HG02763 (cell line): ENCODE measurements at regions not wholly inside any gene's neighbourhood (a gene's known extent, or its start where the extent isn't known, plus 50 kb on each side); places are given as distances from the start of the nearest gene placed in this dataset.

Experiments used
- ATAC-seq: cut with Tn5 transposase; IDR thresholded peaks from one replicate; pipeline ENCODE4 v1.9.1; 2021; ENCODE audit warnings: mild to moderate bottlenecking, moderate library complexity; ENCODE audit not compliant: unreplicated experiment

DNA sequence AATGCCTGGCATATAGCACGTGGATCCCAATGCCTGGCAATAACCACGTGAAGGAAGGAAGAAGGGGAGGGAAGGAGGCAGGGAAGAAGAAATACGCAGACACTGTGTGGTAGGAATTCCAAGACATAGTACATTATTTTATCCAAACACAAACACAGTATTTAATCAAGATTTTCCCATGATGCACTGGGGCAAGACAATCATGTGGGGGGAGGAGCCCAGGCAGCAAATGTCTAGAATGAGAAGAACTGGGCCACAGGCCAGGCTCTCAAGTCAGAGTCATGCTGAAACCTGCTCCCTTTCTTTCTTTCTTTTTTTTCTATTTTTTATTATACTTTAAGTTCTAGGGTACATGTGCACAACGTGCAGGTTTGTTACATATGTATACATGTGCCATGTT lies 717.9 kb downstream of the UQCRFS1 start:
- no peak for ATAC-seq

DNA sequence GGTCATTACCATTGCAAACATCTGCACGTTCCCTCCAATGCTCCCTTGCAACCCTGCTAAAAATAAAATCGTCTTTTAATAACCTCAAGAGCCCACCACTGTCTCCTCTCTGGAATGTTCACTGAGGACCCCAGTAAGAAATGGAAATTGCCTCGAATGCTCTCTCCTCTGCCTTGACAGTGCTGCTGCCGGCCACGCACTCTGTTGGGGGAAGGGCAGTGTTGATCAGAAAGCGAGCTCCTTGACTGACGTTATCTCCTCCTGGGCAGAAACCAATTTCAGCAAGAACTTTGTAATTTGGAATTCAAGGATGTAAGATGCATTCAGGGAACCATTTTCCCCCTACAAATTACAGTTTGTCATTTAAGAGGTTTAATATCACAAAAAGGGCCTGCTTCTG lies 718.5 kb downstream of the UQCRFS1 start:
- no peak for ATAC-seq

DNA sequence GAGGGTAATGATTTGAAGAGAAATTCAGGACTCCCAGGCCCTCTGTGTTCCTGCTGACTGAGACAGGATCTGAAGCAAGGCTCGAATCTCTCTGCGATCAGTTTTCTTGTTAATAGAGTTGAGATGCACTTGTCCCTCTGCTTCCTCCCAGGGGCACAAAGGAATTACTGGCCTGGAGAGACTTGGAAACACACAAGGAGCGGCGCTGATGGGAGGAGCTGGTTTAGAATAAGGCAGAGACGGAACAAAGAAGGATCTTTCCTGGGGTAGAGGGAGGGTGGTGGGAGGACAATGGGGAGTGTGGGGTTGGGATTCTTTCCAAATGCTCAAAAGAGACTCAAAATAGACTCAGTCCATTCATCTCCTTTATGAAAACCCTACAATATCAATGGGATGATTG lies 719.1 kb downstream of the UQCRFS1 start:
- no peak for ATAC-seq

DNA sequence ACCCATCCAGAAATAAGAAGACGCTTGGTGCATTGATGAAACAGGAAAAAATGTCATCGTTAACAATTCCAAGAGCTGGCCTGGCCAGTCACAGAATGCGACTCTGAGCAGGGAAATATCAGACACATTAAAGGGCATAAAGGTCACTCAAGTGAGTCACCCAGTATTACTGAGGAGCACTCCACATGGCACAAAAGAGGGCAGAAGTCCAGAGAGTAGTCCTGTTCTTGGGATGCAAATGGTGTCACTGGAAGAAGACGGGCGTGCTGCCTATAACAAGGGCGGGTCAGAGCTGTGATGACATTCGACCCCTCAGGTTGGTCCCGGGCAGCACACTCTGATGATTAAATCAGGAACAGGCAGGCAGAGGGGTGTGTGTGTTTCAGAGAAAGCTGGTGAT lies 720.3 kb downstream of the UQCRFS1 start:
- no peak for ATAC-seq

DNA sequence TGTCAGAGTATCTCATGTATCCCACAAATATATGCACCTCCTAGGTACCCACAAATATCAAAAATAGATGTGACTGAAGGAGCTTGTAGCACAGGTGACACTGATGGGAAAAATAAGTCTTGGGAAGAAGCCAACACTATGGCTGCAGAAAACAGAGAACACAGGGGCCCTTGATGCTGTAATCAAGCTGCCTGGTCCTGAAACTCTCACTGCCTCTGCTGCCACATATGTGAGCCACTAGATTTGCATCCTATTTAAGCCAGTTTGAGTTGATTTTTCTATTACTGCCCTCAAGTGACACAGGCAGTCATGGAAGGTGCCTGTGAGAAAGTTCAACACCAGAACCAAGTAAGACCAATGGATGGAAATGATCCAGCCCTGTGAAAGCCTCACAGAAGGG lies 720.8 kb downstream of the UQCRFS1 start:
- ATAC-seq: no peak

DNA sequence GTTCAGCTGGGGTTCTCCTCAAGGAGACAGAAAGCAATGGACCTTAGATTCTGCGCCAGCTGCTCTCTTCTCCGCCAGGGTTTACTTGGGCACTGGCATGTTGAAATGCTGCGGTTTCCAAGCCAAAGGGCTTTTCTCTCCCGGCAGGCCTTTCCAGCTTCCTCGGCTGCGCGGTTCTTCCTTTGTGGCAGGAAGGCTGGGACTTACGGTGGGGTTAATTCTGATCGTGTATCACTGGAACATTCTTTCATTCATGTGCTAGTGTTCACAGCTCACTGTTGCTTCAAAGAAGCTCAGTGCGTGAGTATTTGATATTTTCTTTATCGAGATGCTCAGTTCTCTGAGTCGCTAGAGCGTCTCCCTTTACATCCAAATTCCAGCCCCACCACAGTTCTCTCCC lies 723.2 kb downstream of the UQCRFS1 start:
- ATAC-seq: no peak

DNA sequence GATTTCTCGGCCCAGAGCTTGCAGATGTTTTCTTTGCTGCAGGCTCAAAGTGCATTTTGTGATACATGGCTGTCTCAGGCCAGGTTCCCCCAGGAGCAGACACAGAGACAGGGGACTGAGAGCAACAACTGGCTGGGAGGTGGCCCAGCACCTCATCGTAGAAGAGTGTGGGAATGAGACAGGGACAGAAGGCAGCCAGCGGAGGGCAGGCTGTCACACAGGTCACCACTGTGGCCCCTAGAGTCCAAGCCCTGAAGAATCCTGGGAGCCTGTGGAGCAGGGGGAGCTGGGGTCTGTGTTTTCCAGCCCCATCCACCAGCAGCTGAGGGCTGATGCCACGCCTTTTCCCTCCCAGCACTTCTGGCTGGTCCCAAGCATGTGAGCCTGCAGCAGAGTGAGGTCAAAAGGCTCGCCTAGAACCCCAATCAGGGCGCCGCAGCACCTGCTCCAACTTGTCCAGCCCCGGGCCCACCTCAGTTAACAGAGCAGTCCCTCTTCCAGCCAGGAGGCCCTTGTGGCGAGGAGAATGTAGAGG lies 723.8 kb downstream of the UQCRFS1 start:
- no peak for ATAC-seq

DNA sequence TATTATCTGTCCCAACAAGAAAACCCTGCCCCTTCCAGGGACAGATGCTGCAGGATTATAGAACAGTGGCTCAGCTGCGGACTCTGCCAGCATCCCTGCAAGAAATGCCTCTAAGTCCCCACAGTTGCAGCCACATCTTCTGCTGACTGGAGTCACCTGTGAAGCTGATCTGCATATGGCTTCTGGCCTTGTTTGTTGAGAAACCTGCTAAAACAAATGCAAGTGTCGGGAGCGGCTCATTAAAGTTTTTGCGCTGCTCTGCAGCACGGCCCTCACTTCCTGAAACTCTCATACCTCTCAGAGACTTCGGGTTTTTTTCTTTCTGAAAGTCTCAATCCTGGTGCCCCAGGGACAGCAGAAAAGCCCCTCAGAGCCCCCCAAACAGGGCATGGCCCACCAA lies 725.0 kb downstream of the UQCRFS1 start:
- no peak for ATAC-seq

DNA sequence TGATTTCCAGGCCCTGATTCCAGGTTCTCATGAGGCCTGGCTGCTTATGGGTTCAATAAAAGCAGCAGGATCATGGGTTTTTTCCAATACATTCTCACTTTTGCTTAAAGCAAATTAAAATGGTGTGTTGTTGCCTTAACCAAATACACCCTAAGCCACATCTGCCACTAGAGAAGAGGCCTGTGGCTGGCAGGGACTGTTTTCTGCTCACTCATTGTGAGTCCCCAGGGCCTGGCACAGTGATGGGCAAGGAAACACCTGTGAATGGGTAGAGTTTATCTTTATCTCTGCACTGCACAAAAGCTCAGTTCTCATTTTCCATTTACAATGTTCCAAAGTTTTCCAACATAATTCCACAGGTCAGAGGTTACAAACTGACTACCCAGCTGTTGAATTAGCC lies 726.0 kb downstream of the UQCRFS1 start:
- no peak for ATAC-seq

DNA sequence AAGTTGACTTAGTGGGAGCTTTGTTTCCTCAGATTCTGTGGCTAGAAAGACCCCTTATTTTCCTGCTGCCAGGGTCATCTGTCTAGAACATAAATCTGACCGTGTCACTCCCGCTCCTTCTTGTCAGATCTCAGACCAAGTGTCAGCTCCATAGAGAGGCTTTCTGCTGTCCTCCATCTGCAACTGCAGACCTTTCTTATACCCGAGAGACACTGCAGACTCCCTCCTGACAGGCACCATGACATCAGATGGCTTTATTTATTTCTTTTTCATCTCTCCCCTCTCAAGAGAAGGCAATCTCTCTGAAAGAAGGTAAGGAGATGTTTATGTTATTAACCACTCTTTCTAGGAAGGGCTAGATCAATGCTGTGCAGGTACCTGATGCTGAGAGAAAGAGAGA lies 726.5 kb downstream of the UQCRFS1 start:
- ATAC-seq: no peak

DNA sequence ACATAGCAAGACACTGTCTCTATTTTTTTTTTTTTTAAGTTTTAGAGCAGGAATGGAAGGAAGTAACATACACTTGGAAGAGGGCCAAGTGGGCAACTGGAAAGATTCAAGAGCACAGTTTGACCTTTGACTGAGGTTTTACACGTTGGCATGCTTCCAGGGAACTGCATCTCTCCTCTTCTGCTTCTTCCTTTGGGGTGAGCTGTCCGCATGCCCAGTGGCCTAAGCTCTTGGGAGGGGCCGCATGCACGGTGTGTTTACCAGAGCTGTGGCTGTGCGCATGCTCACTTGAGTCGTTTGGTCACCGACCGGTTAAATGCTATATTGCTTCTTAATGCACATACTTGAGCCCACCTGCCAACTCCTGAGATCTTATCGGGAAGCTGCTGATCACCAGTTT lies 727.7 kb downstream of the UQCRFS1 start:
- no peak for ATAC-seq

DNA sequence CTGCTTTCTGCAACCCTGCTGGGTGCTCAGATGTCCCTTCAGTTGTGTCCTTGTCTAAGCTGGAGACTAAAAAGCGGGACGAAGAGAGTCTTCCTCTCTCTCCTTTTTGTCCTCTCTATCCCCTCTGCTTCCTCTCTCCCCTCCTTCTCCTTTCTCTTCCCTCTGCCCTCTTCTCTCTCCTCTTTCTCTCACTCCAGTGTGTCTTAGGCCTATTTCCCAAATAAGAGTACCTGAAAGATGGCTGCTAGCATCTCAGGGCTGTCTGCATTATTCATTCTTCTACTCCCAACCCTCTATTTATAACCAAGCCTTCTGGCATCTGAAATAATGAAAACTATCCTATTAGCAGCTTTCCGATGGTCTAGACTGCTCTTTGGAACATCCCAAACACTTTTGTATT lies 729.8 kb downstream of the UQCRFS1 start:
- ATAC-seq: no peak

DNA sequence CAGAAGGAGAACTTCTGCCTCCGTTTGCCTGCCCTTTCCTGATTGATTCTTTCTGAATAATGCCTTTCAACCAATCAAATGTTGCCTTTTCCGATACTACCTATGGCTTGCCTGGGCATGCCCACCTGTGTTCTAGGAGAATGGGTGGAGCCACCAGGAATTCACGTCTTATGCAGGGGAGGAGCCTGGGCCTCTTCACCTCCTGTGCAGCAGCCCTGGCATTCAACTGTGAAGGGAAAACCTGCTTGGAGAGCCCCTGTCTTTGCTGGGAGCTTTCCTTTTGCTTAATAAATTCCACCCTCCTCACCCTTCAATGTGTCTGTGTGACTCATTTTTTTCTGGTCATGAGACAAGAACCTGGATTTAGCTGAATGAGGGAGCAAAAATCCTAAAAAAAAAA lies 730.7 kb downstream of the UQCRFS1 start:
- ATAC-seq: no peak

DNA sequence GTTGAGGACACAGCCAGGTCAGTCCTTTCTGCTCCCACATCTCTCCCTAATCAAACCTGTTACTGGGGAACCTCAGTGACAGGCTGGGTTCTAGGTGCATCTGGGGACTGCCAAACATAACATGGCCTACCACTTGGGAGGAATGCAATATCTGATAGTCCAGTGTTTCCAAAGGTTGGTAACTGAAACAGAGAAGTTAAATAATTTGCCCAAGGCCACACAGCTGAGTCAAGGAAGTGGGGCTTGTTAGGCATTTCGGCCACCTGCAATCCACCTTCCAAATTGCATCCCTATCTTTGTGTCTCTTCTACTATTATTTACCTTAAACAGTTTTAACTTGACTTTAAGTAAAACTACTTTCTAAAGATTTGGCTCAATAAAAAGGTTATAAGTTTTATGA lies 731.3 kb downstream of the UQCRFS1 start:
- ATAC-seq: no peak

DNA sequence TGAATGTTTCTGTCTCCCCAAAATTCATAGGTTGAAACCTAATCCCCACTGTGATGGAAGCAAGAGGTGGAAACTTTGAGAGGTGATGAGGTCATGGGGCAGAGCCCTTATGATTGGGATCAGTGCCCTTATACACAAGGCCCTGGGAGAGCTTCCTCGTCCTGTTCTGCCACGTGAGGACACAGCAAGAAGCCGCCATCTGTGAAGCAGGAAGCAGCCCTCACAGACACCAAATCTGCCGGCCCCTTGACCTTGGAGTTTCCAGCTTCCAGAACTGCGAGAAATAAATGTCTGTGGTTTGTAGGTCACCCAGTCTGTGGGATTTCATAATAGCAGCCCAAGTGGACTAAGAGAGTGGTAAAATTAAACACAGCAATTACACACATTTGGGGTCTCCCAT lies 737.4 kb downstream of the UQCRFS1 start:
- no peak for ATAC-seq

DNA sequence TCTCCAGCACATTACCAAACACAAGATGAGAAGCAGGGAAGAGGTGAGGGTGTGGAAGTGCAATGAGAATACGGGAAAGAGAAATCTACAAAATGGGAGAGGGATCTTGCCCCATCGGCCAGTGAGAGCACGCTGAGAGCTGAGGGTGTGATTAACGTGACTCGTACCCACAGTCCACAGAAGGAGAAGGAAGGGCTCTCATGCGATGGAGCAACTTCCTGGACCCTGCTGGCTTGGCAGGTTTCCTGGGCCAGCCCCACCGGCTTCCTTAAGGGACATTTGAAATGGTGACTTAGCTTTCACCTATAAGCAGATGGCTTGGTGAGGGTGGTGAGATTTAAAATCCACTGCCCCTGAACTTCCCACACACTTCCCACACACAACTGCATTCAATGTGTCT lies 740.1 kb downstream of the UQCRFS1 start:
- no peak for ATAC-seq

DNA sequence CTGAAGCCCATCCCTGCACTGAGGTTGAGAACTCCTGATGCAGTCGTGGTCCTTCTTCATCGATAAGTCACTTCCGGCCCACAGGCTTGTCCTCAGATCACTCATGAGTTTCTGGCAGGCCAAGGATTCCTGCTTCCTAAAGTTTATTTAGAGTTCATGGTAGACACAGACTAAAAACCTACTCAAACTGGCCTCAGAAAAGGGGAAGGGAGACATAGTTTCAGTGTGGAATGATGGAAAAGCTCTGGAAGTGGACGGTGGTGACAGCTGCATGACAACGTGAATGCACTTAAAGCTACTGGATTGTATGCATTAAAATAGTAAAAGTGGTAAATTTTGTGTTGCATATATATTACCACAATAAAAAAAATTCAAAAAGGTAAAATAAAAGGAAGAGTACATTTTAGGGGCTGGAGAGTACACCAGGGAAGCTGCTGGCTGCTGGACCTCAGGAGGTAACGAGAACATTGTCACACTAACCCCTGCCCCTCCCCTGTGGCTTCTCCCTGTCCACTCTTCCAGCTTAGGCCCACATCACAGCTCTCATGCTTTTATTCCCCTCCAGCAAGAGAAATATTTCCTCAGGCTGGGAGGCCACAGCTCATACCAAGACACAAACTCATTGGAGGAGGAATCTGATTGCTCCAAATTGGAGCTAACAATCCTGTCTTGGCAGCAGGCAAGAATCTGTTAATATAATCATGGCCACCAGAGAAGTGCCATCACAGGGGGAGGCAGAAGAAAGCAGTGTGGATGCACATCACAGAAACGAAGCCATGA lies 741.0 kb downstream of the UQCRFS1 start:
- ATAC-seq: no peak

DNA sequence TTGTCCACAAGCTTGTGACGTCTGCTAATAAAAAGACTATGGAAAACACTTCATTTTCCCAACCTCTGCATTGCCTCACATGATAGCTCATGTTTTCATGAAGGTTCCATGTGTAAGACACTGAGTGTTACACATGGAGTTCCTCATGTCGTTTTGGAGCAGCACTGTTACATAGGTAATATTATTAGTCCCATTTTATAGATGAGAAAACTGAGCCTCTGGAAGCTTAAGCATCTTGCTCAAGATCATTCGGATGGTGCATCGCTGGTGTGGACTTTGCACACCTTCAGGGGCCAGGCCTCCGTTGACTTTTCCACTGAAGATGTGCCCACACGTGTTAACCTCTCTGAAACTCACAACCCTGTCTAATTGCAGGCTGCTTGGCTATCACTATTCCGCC lies 743.4 kb downstream of the UQCRFS1 start:
- no peak for ATAC-seq

DNA sequence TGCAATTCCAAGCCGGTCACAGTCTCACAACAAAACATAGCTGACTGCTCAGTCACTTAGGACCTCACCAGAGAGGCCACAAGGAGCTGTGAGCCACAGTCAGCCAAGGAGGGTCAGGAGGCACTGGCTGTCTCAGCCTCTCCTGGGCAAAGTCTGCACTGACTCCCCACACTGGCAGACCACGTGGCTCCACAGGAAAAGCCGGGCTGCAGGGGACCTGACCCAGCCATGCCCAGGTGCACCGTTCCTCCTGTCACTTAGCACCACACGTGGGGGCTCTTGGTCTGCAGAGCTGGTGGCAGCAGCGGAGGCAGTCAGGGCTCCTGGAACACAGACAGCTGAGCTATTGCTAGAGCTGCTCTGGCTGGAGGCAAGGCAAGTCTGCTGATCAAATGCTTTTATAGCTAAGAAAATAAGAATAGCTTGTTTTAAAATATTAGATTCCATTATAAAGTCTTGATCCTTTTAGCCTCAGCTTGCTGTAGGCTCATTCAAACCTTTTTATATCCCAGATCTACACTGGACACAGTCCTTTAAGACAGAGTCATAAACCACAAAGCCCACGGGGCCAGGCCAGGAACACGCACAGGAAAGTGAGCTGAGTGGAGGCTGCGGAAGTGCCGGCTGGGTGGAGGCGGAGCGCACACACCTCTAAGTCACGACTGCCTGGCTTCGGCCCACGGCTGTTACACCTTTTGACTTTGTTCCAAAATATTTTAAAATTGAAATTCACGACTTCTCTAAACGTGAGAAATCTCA lies 744.1 kb downstream of the UQCRFS1 start:
- no peak for ATAC-seq

DNA sequence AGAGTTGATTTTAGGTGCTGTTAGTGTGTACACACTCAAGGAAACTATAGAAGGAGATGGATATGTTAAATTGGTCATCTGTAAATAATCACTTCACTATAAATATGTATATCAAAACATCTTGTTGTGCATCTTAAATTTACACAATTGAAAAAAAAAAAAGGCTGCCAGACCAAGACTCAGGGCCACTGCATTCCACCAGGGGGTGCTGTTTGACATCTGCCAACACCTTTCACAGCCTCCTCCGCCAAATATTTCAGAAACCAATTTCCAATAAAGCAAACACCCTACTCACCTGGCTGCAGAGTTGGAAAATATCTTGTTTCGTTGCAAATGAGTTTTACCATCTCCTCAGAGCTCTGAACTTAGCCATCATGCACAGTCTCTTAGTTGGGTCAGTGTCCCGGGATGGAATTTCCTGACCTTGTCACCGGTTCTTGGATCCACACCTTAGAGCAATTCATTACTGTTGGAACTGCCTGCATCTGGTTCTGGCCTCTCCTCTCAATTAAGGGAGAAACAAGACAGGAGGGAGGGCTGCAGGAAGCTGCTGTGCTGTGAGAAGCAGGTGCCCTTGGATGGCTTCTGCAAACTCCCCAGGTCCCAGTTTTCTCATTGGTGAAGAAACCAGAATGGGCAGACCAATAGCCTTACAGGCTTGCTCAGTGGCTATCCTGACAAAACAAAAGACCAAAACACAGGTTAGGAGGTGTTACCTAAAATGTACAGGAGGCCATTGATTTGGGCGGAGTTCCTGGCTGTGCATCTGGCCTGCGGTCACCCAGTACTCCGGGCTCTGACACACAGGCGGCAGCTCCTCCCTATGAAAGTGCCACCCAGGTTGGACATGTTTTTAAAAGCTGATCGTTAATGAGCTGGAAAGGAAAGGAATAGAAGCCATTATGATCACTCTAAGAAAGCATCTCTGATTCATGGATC lies 746.6 kb downstream of the UQCRFS1 start:
- no peak for ATAC-seq

DNA sequence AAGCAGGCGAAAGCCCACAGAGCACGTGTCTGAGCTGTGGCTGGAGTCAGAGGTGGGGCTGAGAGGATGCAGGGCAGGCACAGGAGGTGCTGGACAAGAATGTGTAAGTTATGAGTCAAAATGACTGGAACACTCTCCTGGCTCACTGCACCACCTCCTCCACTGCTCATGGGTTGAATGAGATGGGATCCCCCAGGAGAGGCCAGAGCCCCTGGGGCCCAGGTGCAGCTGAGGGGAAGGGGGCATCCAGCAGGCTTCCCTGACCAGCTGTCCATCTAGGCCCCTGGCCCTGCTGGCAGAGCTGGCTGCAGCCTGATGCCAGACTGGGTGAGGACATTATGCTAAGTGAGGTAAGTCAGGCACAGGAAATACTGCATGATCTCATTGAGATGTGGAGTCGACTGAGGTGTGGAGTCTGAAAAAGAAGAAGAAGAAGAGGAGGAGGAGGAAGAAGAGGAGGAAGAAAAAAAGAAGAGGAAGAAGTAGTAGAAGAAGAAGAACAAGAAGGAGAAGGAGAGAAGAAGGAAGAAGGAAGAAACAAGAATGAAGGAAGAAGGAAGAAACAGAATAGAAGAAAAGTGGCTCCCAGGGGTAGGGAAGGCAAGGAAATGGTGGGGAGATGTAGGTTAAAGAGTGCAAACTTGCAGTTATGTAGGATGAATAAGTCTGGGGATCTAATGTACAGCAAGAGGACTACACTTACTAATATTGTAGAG lies 747.4 kb downstream of the UQCRFS1 start:
- no peak for ATAC-seq
